ENCODE measurements at regions not wholly inside any gene's neighbourhood (a gene's known extent, or its start where the extent isn't known, plus 50 kb on each side); places are given as distances from the start of the nearest gene placed in this dataset.

- no peak for TF ChIP-seq CTCF (IDR thresholded peaks at IDR 0.05)
- TF ChIP-seq POLR2A (IDR thresholded peaks at IDR 0.05): no peak
Measured at GRCh38 chr6:4489538-4489937, 286.7 kb upstream of the CDYL start.

Data from lower leg skin (tissue), 3 donors.